Pons (tissue), 1 donor: ENCODE measurements at regions not wholly inside any gene's neighbourhood (a gene's known extent, or its start where the extent isn't known, plus 50 kb on each side); places are given as distances from the start of the nearest gene placed in this dataset.
"Not testable (repeated sequence)": the region's sequence is repeated elsewhere in the genome, so short reads cannot be mapped to it uniquely, and the experiment has no call there.

Source experiments
- DNase-seq: peaks from one replicate; pipeline ENCODE4 v3.0.0-alpha.2; 2016; ENCODE audit warnings: low spot score

GRCh38 chr12:116361414-116362223 is 84.1 kb upstream of the MED13L start:
- no peak for DNase-seq

DNA sequence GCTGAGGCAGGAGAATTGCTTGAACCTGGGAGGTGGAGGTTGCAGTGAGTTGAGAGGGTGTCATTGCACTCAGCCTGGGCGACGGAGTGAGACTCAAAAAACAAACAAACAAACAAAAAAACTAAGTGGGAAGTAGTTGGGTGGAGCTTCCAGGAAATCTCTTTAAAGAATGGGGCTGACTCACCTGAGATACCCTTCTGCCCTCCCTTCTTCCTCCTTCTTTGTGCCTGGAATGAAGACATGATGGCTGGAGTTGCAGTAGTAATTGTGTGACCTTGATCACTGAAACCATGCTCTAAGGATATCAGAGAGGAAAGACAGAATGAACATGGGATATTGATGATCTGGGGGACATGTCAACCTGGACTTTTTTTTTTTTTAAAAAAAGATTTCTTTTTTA is 87.6 kb upstream of the MED13L start:
- no peak for DNase-seq

- DNase-seq, result no peak
Measured at GRCh38 chr12:116365606-116366455, 88.3 kb upstream of the MED13L start.

DNA sequence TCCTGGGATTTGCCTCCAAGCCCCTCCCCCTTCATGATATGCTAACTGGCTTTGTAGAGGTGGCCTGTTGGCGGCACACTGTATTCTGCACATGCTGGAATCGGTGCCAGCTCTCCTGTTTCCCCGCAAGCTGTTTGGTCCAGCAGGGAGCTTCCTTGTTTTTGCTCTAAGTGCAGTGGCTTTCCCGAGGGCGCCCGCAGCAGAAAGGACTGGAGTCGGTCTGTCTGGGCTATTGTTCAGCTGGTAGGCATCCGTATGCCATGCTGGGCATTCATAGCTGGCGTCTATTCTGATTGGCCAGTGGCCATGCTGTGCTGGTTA is 88.9 kb upstream of the MED13L start:
- DNase-seq, result no peak

GRCh38 chr12:116366824-116367223 is 89.3 kb upstream of the MED13L start:
- DNase-seq, result no peak

DNA sequence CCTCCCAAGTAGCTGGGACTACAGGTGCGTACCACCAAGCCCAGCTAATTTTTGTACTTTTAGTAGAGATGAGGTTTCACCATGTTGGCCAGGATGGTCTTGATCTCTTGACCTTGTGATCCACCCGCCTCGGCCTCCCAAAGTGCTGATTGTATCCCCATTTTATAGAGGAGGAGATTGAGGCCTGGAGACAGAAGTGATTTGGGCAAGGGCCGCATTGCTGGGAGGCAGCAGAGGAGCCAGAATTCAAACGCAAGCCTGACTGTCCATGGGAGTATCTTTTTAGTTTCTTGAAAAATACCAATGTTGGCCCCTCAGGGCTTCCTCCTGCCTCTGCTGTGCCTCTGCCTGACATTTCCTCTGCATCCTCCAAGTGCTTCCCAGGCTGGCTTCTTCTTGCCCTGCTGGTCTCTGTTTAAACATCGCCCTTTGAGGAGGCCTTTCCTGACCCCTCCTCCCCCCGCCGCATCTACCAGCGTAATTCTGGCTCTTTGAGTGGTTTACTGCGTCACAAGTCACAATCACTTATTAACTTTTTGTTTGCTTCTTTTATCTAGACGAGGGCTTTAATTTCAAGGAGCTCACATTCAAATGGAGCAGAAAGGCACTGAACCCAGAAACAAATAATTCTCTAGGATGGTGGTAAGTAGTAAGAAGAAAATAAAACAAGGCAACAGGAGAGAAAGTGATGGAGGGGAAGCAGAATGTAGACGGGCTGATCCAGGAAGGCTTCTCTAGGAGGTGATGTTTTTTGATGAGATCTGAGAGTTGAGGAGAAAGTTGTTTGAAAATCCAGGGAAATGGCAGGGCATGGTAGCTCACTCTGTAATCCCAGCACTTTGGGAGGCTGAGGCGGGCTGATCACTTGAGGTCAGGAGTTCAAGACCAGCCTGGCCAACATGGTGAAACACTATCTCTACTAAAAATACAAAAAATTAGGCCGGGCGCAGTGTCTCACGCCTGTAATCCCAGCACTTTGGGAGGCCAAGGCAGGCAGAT is 91.0 kb upstream of the MED13L start:
- no peak for DNase-seq

- DNase-seq, result no peak
Measured at GRCh38 chr12:116370004-116370404, 92.5 kb upstream of the MED13L start.

GRCh38 chr12:116370886-116371580 is 93.5 kb upstream of the MED13L start:
- DNase-seq, result no peak

DNA sequence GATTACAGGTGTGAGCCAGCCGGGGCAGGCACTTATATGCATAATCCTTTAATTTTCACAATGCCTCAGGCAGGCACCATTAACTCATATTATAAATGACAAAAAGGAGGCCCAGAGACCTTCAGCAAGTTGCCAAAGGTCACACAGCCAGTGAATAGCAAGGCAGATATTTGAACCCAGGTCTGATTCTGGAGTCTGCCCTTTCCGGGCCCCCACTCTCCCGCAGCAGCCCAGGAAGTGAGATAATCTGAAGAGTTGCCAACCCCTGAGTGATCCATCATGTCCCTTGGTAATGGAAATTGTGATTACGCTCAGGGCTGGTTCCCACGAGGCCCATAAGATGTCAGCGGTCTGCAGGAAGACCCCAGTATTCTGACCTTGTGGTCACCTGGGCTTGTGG is 95.3 kb upstream of the MED13L start:
- no peak for DNase-seq

GRCh38 chr12:116373572-116374206 is 96.2 kb upstream of the MED13L start:
- DNase-seq, result no peak

DNA sequence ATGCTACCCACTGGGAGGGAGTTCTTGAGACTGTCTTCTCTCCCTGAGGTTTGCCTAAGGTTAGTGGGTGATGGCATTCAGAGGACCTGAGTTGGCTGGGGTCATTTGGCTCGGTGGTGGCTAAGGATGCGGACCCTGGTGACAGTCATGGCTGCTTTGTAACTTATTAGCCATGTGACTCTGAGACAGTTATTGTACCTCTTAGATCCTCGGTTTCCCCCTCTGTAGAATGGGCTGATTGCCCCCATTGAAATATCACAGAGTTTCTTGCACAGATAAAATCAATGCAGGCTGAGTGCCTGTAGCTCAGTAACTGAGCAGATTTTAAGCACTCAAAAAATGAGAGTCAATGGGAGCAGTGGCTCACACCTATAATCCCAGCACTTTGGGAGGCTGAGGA is 96.7 kb upstream of the MED13L start:
- DNase-seq, result no peak

DNA sequence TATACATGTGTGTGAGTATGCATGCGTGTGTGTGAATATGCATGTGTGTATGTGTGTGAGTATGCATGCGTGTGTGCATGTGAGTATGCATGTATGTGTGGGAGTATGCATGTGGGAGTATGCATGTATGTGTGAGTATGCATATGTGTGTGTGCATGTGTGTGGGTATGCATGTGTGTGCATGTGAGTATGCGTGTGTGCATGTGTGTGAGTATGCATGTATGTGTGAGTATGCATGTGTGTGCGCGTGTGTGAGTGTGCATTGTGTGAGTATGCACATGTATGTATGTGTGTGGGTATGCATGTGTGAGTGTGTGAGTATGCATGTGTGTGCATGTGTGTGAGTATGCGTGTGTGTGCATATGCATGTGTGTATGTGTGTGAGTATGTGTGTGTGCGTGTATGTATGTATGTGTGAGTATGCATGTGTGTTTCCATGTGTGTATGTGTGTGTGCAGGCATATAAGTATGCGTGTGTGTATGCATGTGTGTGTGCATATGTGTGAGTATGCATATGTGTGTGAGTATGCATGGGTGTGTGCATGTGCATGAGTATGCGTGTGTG is 97.9 kb upstream of the MED13L start:
- no peak for DNase-seq

- no peak for DNase-seq
Measured at GRCh38 chr12:116376354-116377193, 99.1 kb upstream of the MED13L start.

- not testable (repeated sequence) for DNase-seq
Measured at GRCh38 chr12:116377194-116377571, 99.7 kb upstream of the MED13L start.

GRCh38 chr12:116378002-116378401 is 100.5 kb upstream of the MED13L start:
- no peak for DNase-seq

GRCh38 chr12:116380108-116380507 is 102.6 kb upstream of the MED13L start:
- DNase-seq, result no peak

DNA sequence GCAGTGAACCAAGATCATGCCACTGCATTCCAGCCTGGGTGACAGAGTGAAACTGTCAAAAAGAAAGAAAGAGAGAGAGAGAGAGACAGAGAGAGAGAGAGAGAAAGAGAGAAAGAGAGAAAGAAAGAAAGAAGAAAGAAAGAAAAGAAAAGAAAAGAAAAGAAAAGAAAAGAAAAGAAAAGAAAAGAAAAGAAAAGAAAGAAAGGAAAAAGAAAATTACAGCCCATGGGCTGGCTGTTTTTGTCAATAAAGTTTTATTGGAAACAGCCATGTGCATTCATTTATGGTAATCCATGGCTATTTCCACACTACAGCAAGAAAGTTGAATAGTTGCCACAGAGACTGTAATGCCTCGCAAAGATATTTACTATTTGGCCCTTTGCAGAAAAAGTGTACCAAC is 103.2 kb upstream of the MED13L start:
- DNase-seq, result not testable (repeated sequence)

DNA sequence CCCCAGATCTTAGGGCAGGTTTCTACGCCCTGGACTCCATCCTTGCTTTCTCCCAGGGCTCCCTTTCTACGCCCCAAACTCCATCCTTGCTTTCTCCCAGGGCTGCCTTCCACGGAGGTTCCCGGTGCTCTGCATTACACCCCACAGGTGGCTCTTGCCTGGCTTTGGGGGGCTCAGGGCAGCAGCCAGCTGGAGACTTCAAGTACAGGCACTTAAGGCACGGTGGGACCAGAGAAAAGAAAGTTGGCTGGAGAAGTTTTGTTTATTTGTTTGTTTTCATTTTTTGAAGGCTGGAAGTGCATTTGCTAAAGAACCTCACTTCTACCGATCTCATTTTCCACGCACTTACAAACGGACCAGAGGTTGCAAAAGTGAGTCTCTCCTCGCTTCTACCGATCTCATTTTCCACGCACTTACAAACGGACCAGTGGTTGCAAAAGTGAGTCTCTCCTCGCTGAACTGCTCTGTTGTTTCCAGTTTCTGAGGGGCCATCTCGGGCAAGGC is 103.8 kb upstream of the MED13L start:
- no peak for DNase-seq
